HepG2 (cell line): ENCODE measurements at regions not wholly inside any gene's neighbourhood (a gene's known extent, or its start where the extent isn't known, plus 50 kb on each side); places are given as distances from the start of the nearest gene placed in this dataset.

Source experiments
- DNMT3B ChIP-seq: conservative IDR thresholded peaks from 2 replicates; pipeline ENCODE4 v1.6.1; 2016; ENCODE audit warnings: missing biosample characterization, control low read depth
- EP300 ChIP-seq, 3 experiments: sonication (generic) in 1 of 3; formaldehyde crosslinking in 1 of 3; IDR thresholded peaks; 2 replicates each; pipeline versions ENCODE4 v1.5.1 to v1.6.1; 2011 to 2020; ENCODE audit warnings: low read depth in 2 of 3, low read length in 2 of 3, borderline replicate concordance in 1 of 3, improper control_type of control experiment in 1 of 3, mild to moderate bottlenecking in 1 of 3, missing genetic modification reagents in 1 of 3, moderate library complexity in 1 of 3
- EZH2 ChIP-seq: conservative IDR thresholded peaks from 2 replicates; pipeline ENCODE4 v1.6.1; 2012; ENCODE audit warnings: mild to moderate bottlenecking, low read depth, low read length, moderate library complexity
- GTF3A ChIP-seq: sonication (generic); formaldehyde crosslinking; conservative IDR thresholded peaks from 2 replicates; pipeline ENCODE4 v1.4.0; 2020; ENCODE audit warnings: mild to moderate bottlenecking, missing genetic modification reagents
- HMG20A ChIP-seq: IDR thresholded peaks from 2 replicates; pipeline ENCODE4 v1.6.1; 2016; ENCODE audit warnings: borderline replicate concordance
- HNF4A ChIP-seq: sonication (generic); formaldehyde crosslinking; IDR thresholded peaks from 2 replicates; pipeline ENCODE4 v1.4.0; 2020; ENCODE audit warnings: missing genetic modification reagents
- MIXL1 ChIP-seq: IDR thresholded peaks from 2 replicates; pipeline ENCODE4 v1.6.1; 2016
- RAD21 ChIP-seq: fragments of 450-650 bp; formaldehyde crosslinking; IDR thresholded peaks from 2 replicates; pipeline ENCODE4 v1.5.0; 2020; ENCODE audit warnings: mild to moderate bottlenecking
- RFX3 ChIP-seq: IDR thresholded peaks from 2 replicates; pipeline ENCODE4 v1.6.1; 2016; ENCODE audit warnings: missing biosample characterization, missing genetic modification reagents
- SMAD1 ChIP-seq: sonication (generic); formaldehyde crosslinking; IDR thresholded peaks from 2 replicates; pipeline ENCODE4 v1.4.0; 2020; ENCODE audit warnings: missing genetic modification reagents, low read depth, mild to moderate bottlenecking, borderline replicate concordance
- SMC3 ChIP-seq: IDR thresholded peaks from 2 replicates; pipeline ENCODE4 v1.6.1; 2011; ENCODE audit warnings: low read length, improper control_type of control experiment
- TBL1XR1 ChIP-seq: fragments of 150-350 bp; IDR thresholded peaks from 2 replicates; pipeline ENCODE4 v1.6.1; 2014; ENCODE audit warnings: borderline replicate concordance, low read length; ENCODE audit not compliant: partially characterized antibody
- ZBTB40 ChIP-seq, 2 experiments: fragments of 450-650 bp in 1 of 2; sonication (generic) in 1 of 2; formaldehyde crosslinking in 1 of 2; IDR thresholded peaks; 2 replicates each; pipeline versions ENCODE4 v1.6.1 to v1.8.0; 2016 to 2022; ENCODE audit warnings: antibody characterized with exemption in 1 of 2, mild to moderate bottlenecking in 1 of 2, missing genetic modification reagents in 1 of 2
- ZBTB46 ChIP-seq: sonication (generic); formaldehyde crosslinking; IDR thresholded peaks from 2 replicates; pipeline ENCODE4 v1.4.0; 2020; ENCODE audit warnings: mild to moderate bottlenecking, missing genetic modification reagents, borderline replicate concordance
- ZNF180 ChIP-seq: sonication (generic); formaldehyde crosslinking; IDR thresholded peaks from 2 replicates; pipeline ENCODE4 v1.4.0; 2020; ENCODE audit warnings: low read depth, missing genetic modification reagents, borderline replicate concordance
- ZNF709 ChIP-seq: sonication (generic); formaldehyde crosslinking; IDR thresholded peaks from 2 replicates; pipeline ENCODE4 v1.5.0; 2020; ENCODE audit warnings: mild to moderate bottlenecking, missing genetic modification reagents
- ZNF740 ChIP-seq: sonication (generic); formaldehyde crosslinking; IDR thresholded peaks from 2 replicates; pipeline ENCODE4 v1.4.0; 2020; ENCODE audit warnings: missing genetic modification reagents

- TF ChIP-seq ZBTB40 (IDR thresholded peaks at IDR 0.05) (no peak), ZBTB40 (CRISPR knock-in tag; IDR thresholded peaks at IDR 0.05) (no peak), TBL1XR1 (no peak), ZNF709 (no peak), ZNF180 (CRISPR knock-in tag) (no peak), GTF3A (CRISPR knock-in tag) (no peak), RFX3 (no peak), HNF4A (CRISPR knock-in tag) (0 out of 2 replicates have a peak, but pooled peaks have one; percentile 17), HMG20A (0 out of 2 replicates have a peak, but pooled peaks have one; percentile 7), ZNF740 (CRISPR knock-in tag) (no peak), DNMT3B (CRISPR knock-in tag) (no peak), SMC3 (peak; percentile 72), SMAD1 (CRISPR knock-in tag) (no peak), ZBTB46 (CRISPR knock-in tag) (no peak), RAD21 (CRISPR knock-in tag) (peak; percentile 53; the same call in 1 of the 2 replicates), EZH2 (no peak), MIXL1 (CRISPR knock-in tag) (peak; percentile 71; the same call in 1 of the 2 replicates), EP300 (IDR thresholded peaks at IDR 0.05; ENCODE audit: low read depth in 2 of 2, low read length in 2 of 2) (no peak), EP300 (CRISPR knock-in tag; IDR thresholded peaks at IDR 0.05; ENCODE audit: borderline replicate concordance) (no peak)
Observed at GRCh38 chr3:66816090-66816761, 181.9 kb upstream of the KBTBD8 start (continued).
